ENCODE measurements at regions not wholly inside any gene's neighbourhood (a gene's known extent, or its start where the extent isn't known, plus 50 kb on each side); places are given as distances from the start of the nearest gene placed in this dataset.

DNA sequence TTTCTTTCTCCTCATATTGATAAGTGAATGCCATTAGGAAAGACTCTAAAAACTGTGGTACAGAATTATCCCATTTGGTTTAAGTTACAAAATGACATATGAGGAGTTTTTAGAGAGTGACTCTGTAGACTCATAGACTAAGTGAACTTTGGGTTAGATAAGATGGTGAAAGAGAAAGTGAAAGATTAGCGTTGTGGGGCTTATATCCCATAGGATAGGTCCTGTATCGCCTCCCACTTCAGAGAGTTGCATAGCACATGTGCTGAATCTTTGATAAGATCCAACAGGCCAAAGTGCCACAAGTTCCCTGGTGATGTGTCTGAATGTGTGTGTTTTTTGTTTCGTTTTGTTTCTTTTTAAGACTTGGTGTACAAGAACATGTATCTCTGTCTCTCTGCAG is 666.9 kb downstream of the MECOM start:
- no peak overlapping the region for H3K9ac ChIP-seq (ENCODE audit: low read length)
- no peaks in the 10 kb centered on the region for H3K36me3 ChIP-seq (ENCODE audit: insufficient read depth, low read length)
- no peaks in the 10 kb centered on the region for H3K4me1 ChIP-seq (ENCODE audit: insufficient read depth, low read length)
- no peaks in the 10 kb centered on the region for H3K9me3 ChIP-seq (ENCODE audit: low read length)
- no peaks in the 10 kb centered on the region for H3K27me3 ChIP-seq (ENCODE audit: control insufficient read depth in 1 of 2, insufficient read depth in 2 of 2, low read length in 2 of 2)
- no peak overlapping the region for H3K4me3 ChIP-seq (ENCODE audit: low read depth in 1 of 2, low read length in 2 of 2)
- no peak overlapping the region for H3K27ac ChIP-seq (ENCODE audit: low read depth, low read length)

- H3K9me3 ChIP-seq (ENCODE audit: low read length), result no peaks in the 10 kb centered on the region
- H3K36me3 ChIP-seq (ENCODE audit: insufficient read depth, low read length), result no peaks in the 10 kb centered on the region
Observed at GRCh38 chr3:168995129-168995528, 668.4 kb downstream of the MECOM start.

DNA sequence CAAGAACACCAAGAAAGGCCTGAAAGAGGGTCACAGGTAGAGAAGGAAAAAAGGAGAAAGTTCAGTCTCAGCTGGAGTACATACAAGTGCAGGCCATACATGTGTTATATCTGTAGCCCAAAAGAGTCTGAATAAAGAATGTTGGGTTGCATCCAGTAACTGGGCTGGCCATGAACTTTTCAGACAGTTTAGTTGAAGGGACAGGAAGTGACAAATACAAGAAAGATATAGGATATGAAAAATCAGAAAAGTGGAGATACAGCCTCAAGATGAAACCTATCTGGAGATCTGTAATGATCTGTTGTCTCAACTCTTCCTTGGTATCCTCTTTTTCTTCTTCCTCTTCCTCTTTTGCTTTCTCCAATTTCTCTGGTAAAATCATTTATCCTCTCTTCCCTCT is 671.7 kb downstream of the MECOM start:
- H3K36me3 ChIP-seq (ENCODE audit: insufficient read depth, low read length), result no peaks in the 10 kb centered on the region

More at GRCh38 chr3:168995129-168995528, 668.4 kb downstream of the MECOM start:
- H3K9ac ChIP-seq (ENCODE audit: low read length), result no peak overlapping the region
- no peak overlapping the region for H3K27ac ChIP-seq (ENCODE audit: low read depth, low read length)
- no peaks in the 10 kb centered on the region for H3K27me3 ChIP-seq (ENCODE audit: control insufficient read depth in 1 of 2, insufficient read depth in 2 of 2, low read length in 2 of 2)
- no peaks in the 10 kb centered on the region for H3K4me1 ChIP-seq (ENCODE audit: insufficient read depth, low read length)
- H3K4me3 ChIP-seq (ENCODE audit: low read depth in 1 of 2, low read length in 2 of 2), result no peak overlapping the region

GRCh38 chr3:168990621-168991020 is 672.9 kb downstream of the MECOM start:
- Histone ChIP-seq H3K9ac (ENCODE audit: low read length) (no peak overlapping the region), H3K9me3 (ENCODE audit: low read length) (no peaks in the 10 kb centered on the region), H3K4me1 (ENCODE audit: insufficient read depth, low read length) (no peaks in the 10 kb centered on the region), H3K27ac (ENCODE audit: low read depth, low read length) (no peak overlapping the region), H3K36me3 (ENCODE audit: insufficient read depth, low read length) (no peaks in the 10 kb centered on the region), H3K27me3 (ENCODE audit: control insufficient read depth in 1 of 2, insufficient read depth in 2 of 2, low read length in 2 of 2) (no peaks in the 10 kb centered on the region), H3K4me3 (ENCODE audit: low read depth in 1 of 2, low read length in 2 of 2) (no peak overlapping the region)

More for the DNA sequence above, 671.7 kb downstream of the MECOM start:
- Histone ChIP-seq H3K27ac (ENCODE audit: low read depth, low read length) (no peak overlapping the region), H3K4me3 (ENCODE audit: low read depth in 1 of 2, low read length in 2 of 2) (no peak overlapping the region), H3K9me3 (ENCODE audit: low read length) (no peaks in the 10 kb centered on the region), H3K4me1 (ENCODE audit: insufficient read depth, low read length) (no peaks in the 10 kb centered on the region), H3K27me3 (ENCODE audit: control insufficient read depth in 1 of 2, insufficient read depth in 2 of 2, low read length in 2 of 2) (no peaks in the 10 kb centered on the region), H3K9ac (ENCODE audit: low read length) (no peak overlapping the region)

- H3K36me3 ChIP-seq (ENCODE audit: insufficient read depth, low read length), result no peaks in the 10 kb centered on the region
- no peak overlapping the region for H3K9ac ChIP-seq (ENCODE audit: low read length)
- H3K27me3 ChIP-seq (ENCODE audit: control insufficient read depth in 1 of 2, insufficient read depth in 2 of 2, low read length in 2 of 2), result no peaks in the 10 kb centered on the region
- H3K4me3 ChIP-seq (ENCODE audit: low read depth in 1 of 2, low read length in 2 of 2), result no peak overlapping the region
- no peaks in the 10 kb centered on the region for H3K9me3 ChIP-seq (ENCODE audit: low read length)
- H3K4me1 ChIP-seq (ENCODE audit: insufficient read depth, low read length), result no peaks in the 10 kb centered on the region
- no peak overlapping the region for H3K27ac ChIP-seq (ENCODE audit: low read depth, low read length)
Observed at GRCh38 chr3:168990134-168990533, 673.4 kb downstream of the MECOM start.

DNA sequence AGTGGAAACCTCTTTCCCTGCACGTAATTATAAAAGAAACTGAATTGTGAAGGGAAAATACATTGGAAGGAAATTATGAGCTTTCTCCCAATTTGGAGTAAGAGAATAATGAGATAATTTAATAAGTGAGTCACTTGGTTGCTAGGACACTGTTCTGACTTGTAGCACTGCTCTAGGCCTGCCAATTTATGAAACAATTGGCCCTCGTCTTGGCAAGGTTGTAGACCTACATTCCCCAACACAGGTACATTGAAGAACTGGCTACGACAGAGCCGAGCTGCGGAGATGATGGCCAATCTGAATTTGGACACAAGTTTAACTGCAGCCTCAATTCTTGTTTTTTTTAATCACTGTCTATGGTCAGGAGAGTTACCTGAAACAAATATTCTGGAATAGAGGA is 674.1 kb downstream of the MECOM start:
- Histone ChIP-seq H3K9ac (ENCODE audit: low read length) (no peak overlapping the region), H3K27ac (ENCODE audit: low read depth, low read length) (no peak overlapping the region), H3K4me1 (ENCODE audit: insufficient read depth, low read length) (no peaks in the 10 kb centered on the region), H3K9me3 (ENCODE audit: low read length) (no peaks in the 10 kb centered on the region), H3K4me3 (ENCODE audit: low read depth in 1 of 2, low read length in 2 of 2) (no peak overlapping the region), H3K27me3 (ENCODE audit: control insufficient read depth in 1 of 2, insufficient read depth in 2 of 2, low read length in 2 of 2) (no peaks in the 10 kb centered on the region), H3K36me3 (ENCODE audit: insufficient read depth, low read length) (no peaks in the 10 kb centered on the region)

DNA sequence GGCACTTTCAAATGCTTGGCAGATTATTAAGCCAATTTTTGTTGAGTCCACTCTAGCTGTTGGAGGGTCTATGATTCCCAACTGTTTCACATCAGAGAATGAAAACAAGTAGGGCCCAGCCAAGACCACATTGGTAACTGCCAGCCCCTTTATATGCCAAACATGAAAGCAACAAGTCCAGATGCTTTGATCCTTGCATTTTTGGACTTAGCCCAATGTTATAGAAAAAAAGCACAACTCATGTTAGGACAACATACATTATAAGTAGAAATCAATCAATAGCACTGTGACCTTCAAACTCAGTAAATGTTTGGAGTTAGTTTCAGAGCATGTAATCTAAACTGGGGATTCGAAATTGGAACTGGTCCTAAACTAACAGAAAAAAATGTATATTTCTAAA is 674.7 kb downstream of the MECOM start:
- H3K36me3 ChIP-seq (ENCODE audit: insufficient read depth, low read length), result no peaks in the 10 kb centered on the region
- no peaks in the 10 kb centered on the region for H3K4me1 ChIP-seq (ENCODE audit: insufficient read depth, low read length)
- no peaks in the 10 kb centered on the region for H3K27me3 ChIP-seq (ENCODE audit: control insufficient read depth in 1 of 2, insufficient read depth in 2 of 2, low read length in 2 of 2)
- H3K9ac ChIP-seq (ENCODE audit: low read length), result no peak overlapping the region
- H3K4me3 ChIP-seq (ENCODE audit: low read depth in 1 of 2, low read length in 2 of 2), result no peak overlapping the region
- no peak overlapping the region for H3K27ac ChIP-seq (ENCODE audit: low read depth, low read length)
- H3K9me3 ChIP-seq (ENCODE audit: low read length), result no peaks in the 10 kb centered on the region

DNA sequence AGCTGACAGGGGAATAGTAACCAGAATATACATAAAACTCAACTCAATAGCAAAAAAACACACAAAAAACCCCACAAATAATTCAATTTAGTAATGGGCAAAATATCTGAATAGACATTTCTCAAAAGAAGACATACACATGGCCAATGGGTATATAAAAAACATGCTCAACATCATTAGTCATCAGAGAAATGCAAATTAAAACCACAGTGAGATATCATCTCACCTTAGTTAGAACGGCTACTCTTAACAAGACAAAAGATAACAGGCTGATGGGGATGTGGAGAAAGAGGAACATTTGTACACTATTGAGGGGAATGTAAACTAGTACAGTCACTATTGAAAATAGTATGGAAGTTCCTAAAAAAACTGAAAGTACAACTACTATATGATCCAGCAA is 678.6 kb downstream of the MECOM start:
- no peaks in the 10 kb centered on the region for H3K27me3 ChIP-seq (ENCODE audit: control insufficient read depth in 1 of 2, insufficient read depth in 2 of 2, low read length in 2 of 2)
- no peaks in the 10 kb centered on the region for H3K36me3 ChIP-seq (ENCODE audit: insufficient read depth, low read length)
- no peaks in the 10 kb centered on the region for H3K4me1 ChIP-seq (ENCODE audit: insufficient read depth, low read length)

GRCh38 chr3:168983046-168983445 is 680.5 kb downstream of the MECOM start:
- no peaks in the 10 kb centered on the region for H3K9me3 ChIP-seq (ENCODE audit: low read length)
- peaks cover 3% of the 10 kb centered on the region for H3K4me1 ChIP-seq (ENCODE audit: insufficient read depth, low read length)
- H3K27ac ChIP-seq (ENCODE audit: low read depth, low read length), result no peak overlapping the region
- no peak overlapping the region for H3K4me3 ChIP-seq (ENCODE audit: low read depth in 1 of 2, low read length in 2 of 2)
- H3K36me3 ChIP-seq (ENCODE audit: insufficient read depth, low read length), result no peaks in the 10 kb centered on the region
- no peak overlapping the region for H3K9ac ChIP-seq (ENCODE audit: low read length)
- no peaks in the 10 kb centered on the region for H3K27me3 ChIP-seq (ENCODE audit: control insufficient read depth in 1 of 2, insufficient read depth in 2 of 2, low read length in 2 of 2)

More for the DNA sequence above, 678.6 kb downstream of the MECOM start:
- no peak overlapping the region for H3K9ac ChIP-seq (ENCODE audit: low read length)
- H3K4me3 ChIP-seq (ENCODE audit: low read depth in 1 of 2, low read length in 2 of 2), result no peak overlapping the region
- H3K27ac ChIP-seq (ENCODE audit: low read depth, low read length), result no peak overlapping the region
- H3K9me3 ChIP-seq (ENCODE audit: low read length), result no peaks in the 10 kb centered on the region

DNA sequence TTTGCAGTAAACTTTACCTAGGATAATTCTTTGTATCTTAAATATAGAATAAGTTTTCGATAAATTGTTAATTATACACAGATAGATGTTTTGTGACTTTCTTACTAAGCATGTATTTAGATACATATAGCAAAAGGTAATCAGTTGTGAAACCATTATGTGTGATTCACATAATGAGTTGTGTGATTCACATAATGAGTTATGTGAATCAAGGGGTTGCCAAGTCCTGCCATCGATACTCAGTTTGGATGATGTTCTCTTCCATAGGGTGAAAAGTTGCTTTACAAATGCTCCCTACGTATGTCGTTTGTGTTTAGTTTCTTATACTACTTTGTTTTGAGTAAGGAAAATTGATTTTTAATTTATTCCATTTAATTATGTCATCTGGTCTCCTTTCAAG is 682.1 kb downstream of the MECOM start:
- H3K36me3 ChIP-seq (ENCODE audit: insufficient read depth, low read length), result no peaks in the 10 kb centered on the region
- H3K27ac ChIP-seq (ENCODE audit: low read depth, low read length), result no peak overlapping the region
- no peaks in the 10 kb centered on the region for H3K27me3 ChIP-seq (ENCODE audit: control insufficient read depth in 1 of 2, insufficient read depth in 2 of 2, low read length in 2 of 2)
- no peak overlapping the region for H3K9ac ChIP-seq (ENCODE audit: low read length)
- H3K4me1 ChIP-seq (ENCODE audit: insufficient read depth, low read length), result peaks cover 10% of the 10 kb centered on the region
- no peak overlapping the region for H3K4me3 ChIP-seq (ENCODE audit: low read depth in 1 of 2, low read length in 2 of 2)
- H3K9me3 ChIP-seq (ENCODE audit: low read length), result no peaks in the 10 kb centered on the region

GRCh38 chr3:168977716-168978374 is 685.7 kb downstream of the MECOM start:
- no peaks in the 10 kb centered on the region for H3K9me3 ChIP-seq (ENCODE audit: low read length)
- no peak overlapping the region for H3K9ac ChIP-seq (ENCODE audit: low read length)
- H3K4me3 ChIP-seq (ENCODE audit: low read depth in 1 of 2, low read length in 2 of 2), result no peak overlapping the region
- H3K27me3 ChIP-seq (ENCODE audit: control insufficient read depth in 1 of 2, insufficient read depth in 2 of 2, low read length in 2 of 2), result no peaks in the 10 kb centered on the region
- H3K27ac ChIP-seq (ENCODE audit: low read depth, low read length), result no peak overlapping the region
- peaks cover 26% of the 10 kb centered on the region for H3K4me1 ChIP-seq (ENCODE audit: insufficient read depth, low read length)
- no peaks in the 10 kb centered on the region for H3K36me3 ChIP-seq (ENCODE audit: insufficient read depth, low read length)

DNA sequence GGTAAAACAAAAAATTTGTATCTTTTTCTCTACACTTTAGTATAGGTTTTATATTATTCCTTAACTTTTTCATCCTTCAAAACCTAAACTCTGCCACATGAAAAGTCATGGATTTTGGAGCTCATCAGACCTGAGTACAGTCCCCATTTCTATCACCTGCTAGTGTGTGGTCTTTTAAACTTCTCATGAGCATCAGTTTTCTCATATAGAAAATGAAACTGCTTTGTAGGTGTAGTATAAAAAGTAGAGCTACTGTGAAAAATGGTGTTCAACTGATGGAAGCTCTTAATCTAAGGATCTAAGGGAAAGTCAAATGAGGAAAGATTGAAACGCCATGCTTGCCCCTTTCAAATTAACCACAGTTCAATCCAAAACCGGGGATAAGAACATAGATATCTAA is 686.5 kb downstream of the MECOM start:
- Histone ChIP-seq H3K4me1 (ENCODE audit: insufficient read depth, low read length) (peaks cover 26% of the 10 kb centered on the region), H3K27ac (ENCODE audit: low read depth, low read length) (no peak overlapping the region), H3K27me3 (ENCODE audit: control insufficient read depth in 1 of 2, insufficient read depth in 2 of 2, low read length in 2 of 2) (no peaks in the 10 kb centered on the region), H3K4me3 (ENCODE audit: low read depth in 1 of 2, low read length in 2 of 2) (no peak overlapping the region), H3K36me3 (ENCODE audit: insufficient read depth, low read length) (no peaks in the 10 kb centered on the region), H3K9me3 (ENCODE audit: low read length) (no peaks in the 10 kb centered on the region), H3K9ac (ENCODE audit: low read length) (no peak overlapping the region)
